Activated naive CD4-positive, alpha-beta T cell treated with anti-CD3 and anti-CD28 coated beads, Interleukin-2, amount 50 U/mL, for 16 hours (primary cell): ENCODE measurements at regions not wholly inside any gene's neighbourhood (a gene's known extent, or its start where the extent isn't known, plus 50 kb on each side); places are given as distances from the start of the nearest gene placed in this dataset.

Experiments
- DNase-seq: peaks from one replicate; pipeline ENCODE4 v3.0.0-alpha.2; 2020

GRCh38 chr13:64347664-64348063, 2882.5 kb downstream of the PCDH9 start:
- DNase-seq: no peak

DNA sequence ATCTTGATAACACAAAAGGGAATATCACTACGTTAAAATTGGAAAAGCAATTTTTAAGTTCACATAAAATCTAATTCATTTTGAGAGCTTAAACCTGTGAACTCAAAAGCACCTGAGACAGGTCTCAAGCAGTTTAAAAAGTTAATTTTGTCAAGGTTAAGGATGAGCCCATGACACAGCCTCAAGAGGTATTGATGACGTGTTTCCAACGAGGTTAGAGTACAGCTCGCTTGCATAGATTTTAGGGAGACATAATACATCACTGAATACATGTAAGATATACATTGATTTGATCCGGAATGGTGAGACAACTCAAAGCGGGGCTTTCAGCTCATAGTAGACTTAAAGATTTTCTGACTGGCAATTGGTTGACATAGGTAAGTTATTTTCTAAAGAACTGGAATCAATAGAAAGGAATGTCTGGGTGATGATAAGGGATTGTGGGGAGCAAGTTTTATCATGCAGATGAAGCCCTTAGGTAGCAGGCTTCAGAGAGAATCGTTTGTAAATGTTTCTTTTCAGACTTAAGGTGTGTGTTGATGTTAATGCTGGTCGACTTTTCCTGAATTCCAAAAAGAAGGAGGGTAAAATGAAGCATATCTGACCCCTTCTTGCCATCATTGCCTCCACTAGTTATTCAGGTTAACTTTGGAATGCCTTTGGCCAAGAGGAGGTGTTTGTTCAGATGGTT, 2890.6 kb downstream of the PCDH9 start:
- DNase-seq: no peak

DNA sequence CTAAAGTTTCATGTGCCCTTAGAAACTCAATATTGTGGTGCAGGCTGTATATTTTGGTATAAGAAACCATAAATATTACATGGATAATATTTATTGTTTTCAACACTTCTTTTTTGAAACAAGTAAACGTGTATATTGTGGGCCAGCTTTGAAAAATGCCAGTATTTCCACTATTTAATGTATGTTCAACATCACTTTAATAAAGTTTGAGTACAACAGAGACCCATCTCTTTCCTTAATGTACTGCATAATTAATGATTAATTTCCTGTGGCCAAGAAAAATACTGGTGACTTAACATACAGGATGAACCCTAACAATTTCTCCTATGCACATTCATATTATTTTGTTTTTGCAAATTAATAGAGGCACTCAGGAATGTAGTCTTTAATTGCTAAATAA, 2891.5 kb downstream of the PCDH9 start:
- no peak for DNase-seq

DNA sequence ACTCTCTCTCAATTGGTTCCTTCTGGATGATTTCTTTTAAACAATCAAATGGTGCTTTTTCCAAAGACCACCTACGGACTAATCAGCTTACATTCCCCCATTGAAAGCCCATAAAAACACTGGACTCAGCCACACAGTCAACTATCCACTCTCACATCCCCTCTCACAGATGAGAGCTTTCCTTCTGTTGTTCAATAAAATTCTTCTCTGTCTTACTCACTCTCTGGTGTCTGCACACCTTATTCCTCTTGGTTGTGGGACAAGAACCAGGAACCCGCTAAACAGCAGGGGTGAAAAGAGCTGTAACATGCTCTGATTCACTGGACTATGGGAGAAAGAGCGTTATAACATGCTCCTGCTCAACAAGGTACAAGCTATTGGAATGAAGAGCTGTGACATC, 2896.2 kb downstream of the PCDH9 start:
- no peak for DNase-seq

GRCh38 chr13:64332048-64332447, 2898.1 kb downstream of the PCDH9 start:
- no peak for DNase-seq

GRCh38 chr13:64327505-64328194, 2902.5 kb downstream of the PCDH9 start:
- no peak for DNase-seq

GRCh38 chr13:64314331-64314730, 2898.7 kb upstream of the PCDH20 start:
- no peak for DNase-seq

DNA sequence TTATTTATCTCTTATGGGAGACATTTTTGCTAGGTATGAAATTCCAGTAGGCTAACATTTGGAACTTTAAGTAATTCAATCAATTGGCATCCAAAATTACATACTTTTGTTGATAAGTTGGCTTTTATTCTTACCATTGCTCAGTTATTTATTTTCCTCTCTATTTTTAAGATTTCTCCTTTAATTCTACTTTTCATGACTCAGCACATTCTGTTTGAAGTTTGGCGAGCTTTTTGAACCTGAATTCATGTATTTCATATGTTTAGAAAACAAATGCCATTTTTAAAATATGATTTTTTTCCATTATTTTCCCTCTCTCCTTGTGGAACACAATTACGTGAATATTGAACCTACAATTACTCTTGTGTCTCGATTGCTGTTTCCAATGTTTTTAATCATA, 2896.3 kb upstream of the PCDH20 start:
- no peak for DNase-seq

DNA sequence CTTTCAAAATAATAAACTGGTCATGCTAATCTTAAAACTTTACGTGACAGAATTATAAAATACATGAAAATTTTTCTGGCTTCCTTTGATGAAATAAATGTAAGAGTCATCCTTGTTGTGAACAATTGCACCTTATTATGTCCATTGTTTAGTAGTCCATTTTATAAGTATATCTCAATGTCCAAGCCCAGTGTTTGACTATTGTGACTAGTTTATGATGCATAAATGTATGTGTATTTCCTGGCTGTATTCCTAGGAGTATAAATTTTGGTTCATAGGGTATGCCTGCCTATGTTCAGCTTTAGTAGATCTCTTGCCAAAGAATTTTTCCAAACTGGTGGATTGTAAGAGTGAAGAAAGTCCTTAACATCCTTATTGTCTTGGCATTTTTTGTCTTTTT, 2895.5 kb upstream of the PCDH20 start:
- DNase-seq: no peak

DNA sequence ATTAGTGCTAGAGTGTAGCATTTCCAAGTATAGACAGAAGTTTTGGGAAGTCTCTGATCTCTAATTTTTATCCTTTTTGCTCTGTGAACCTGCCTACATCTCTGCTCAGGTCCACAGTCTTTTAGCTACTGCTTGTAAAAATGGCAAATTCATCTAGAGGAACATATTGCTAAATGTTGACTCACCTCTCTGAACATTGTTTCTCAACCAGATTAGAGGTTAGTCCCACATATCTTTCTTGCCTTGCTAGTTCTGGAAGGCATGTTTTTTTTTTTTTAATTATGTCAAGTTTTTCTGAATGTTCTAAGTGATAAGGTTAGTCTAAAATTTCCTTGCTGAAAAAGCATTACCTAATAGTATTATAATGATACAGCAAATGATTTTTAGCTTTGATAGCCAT, 2889.6 kb upstream of the PCDH20 start:
- DNase-seq: no peak

- no peak for DNase-seq
Observed at GRCh38 chr13:64300239-64300638, 2884.6 kb upstream of the PCDH20 start.

DNA sequence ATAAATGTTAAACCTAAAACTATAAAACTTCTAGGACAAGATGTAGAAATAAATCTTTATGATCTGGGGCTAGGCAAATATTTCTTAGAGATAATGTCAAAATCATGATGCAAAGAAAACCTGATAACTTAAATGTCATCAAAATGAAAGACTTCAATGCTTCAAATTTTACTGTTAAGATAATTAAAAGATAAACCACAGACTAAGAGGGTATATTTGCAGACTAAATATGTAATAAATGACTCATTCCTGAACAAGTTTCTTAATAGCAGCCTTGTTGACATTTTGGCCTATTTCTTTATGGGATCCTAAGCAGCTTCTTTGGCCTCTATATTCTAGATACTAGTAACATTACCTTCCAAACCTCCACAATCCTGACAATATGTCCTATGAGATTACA, 2878.3 kb upstream of the PCDH20 start:
- DNase-seq: no peak

GRCh38 chr13:64289702-64290101, 2874.1 kb upstream of the PCDH20 start:
- DNase-seq: no peak

GRCh38 chr13:64283926-64284325, 2868.3 kb upstream of the PCDH20 start:
- DNase-seq: no peak

DNA sequence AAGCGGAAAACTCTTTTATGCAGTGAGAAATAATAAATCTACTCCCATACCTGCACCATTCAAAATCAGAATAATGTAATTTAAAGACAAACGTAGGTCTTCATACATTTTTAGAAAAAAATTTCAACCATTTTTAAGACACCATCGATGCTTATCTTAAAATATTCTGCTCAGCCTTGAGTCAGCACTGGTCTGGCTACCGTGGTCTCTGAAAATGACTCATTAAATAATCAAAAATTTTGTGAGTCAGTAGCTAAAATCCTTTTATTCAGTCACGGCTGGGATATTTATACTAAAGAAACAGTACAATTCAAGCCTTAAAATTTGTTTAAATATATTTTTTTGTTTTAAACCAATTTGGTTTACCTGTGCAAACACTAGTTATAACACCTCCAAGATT, 2862.8 kb upstream of the PCDH20 start:
- DNase-seq: no peak

DNA sequence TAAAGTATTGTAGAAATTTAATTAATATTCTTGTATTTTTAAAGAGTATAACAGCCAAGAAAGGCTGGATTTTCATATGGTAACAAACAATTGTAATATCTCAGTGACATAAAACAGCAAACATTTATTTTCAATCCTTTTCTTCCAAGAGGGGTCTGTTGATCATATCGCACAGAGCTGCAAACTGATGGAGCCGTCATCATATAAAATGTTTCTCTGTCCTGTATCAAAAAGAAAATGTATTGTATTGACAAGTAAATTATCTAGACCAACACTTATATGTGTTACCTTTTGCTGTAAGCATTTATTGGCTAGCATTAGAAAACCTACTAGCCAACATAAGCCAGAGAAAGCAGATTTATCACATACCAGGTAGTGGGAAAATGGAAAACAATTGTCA, 2861.4 kb upstream of the PCDH20 start:
- DNase-seq: no peak

GRCh38 chr13:64276232-64276631, 2860.6 kb upstream of the PCDH20 start:
- DNase-seq: no peak

DNA sequence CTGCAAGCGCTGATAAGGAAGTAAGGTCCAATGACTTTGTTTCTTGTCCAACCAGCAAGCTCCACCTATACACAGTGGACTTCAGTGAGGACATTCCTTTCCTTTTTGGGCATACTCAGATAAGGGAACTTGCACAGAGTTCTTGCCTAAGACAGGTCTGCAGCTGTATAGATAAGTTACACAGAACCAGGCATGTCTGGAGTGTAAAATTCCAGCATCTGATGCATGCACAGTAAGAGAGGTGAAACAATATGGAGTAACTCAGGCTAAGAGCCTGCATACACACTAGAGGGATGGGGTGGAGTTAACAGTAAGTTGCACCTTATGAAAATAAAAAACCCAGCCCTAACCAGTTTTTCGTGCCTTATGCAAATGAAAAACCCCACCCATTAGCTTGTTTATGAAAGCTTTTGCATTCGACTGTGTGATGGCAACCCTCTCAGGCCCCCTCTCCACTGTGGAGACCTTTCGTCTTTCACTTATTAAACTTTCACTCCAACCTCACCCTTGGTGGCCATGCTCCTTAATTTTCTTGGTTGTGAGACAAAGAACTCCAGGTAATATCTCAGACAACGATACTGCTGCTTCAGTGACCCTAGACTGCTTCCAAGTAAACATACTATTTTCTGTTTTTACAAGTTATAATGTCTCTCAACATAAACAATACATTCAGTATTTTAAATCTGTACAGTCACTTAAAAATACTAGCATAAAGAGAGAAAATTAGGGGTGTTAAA, 2859.0 kb upstream of the PCDH20 start:
- DNase-seq: no peak

- DNase-seq: no peak
Observed at GRCh38 chr13:64273780-64274179, 2858.1 kb upstream of the PCDH20 start.

GRCh38 chr13:64272681-64273080, 2857.0 kb upstream of the PCDH20 start:
- DNase-seq: no peak

- no peak for DNase-seq
Observed at GRCh38 chr13:64266024-64266423, 2850.4 kb upstream of the PCDH20 start.

- no peak for DNase-seq
Observed at GRCh38 chr13:64263285-64263684, 2847.6 kb upstream of the PCDH20 start.

GRCh38 chr13:64256751-64257150, 2841.1 kb upstream of the PCDH20 start:
- DNase-seq: no peak

GRCh38 chr13:64255988-64256387, 2840.3 kb upstream of the PCDH20 start:
- no peak for DNase-seq
